ENCODE measurements at regions not wholly inside any gene's neighbourhood (a gene's known extent, or its start where the extent isn't known, plus 50 kb on each side); places are given as distances from the start of the nearest gene placed in this dataset.

GRCh38 chr1:117696561-117696960 lies 90.7 kb downstream of the TENT5C start (continued):
- TF ChIP-seq, protein P1, sequence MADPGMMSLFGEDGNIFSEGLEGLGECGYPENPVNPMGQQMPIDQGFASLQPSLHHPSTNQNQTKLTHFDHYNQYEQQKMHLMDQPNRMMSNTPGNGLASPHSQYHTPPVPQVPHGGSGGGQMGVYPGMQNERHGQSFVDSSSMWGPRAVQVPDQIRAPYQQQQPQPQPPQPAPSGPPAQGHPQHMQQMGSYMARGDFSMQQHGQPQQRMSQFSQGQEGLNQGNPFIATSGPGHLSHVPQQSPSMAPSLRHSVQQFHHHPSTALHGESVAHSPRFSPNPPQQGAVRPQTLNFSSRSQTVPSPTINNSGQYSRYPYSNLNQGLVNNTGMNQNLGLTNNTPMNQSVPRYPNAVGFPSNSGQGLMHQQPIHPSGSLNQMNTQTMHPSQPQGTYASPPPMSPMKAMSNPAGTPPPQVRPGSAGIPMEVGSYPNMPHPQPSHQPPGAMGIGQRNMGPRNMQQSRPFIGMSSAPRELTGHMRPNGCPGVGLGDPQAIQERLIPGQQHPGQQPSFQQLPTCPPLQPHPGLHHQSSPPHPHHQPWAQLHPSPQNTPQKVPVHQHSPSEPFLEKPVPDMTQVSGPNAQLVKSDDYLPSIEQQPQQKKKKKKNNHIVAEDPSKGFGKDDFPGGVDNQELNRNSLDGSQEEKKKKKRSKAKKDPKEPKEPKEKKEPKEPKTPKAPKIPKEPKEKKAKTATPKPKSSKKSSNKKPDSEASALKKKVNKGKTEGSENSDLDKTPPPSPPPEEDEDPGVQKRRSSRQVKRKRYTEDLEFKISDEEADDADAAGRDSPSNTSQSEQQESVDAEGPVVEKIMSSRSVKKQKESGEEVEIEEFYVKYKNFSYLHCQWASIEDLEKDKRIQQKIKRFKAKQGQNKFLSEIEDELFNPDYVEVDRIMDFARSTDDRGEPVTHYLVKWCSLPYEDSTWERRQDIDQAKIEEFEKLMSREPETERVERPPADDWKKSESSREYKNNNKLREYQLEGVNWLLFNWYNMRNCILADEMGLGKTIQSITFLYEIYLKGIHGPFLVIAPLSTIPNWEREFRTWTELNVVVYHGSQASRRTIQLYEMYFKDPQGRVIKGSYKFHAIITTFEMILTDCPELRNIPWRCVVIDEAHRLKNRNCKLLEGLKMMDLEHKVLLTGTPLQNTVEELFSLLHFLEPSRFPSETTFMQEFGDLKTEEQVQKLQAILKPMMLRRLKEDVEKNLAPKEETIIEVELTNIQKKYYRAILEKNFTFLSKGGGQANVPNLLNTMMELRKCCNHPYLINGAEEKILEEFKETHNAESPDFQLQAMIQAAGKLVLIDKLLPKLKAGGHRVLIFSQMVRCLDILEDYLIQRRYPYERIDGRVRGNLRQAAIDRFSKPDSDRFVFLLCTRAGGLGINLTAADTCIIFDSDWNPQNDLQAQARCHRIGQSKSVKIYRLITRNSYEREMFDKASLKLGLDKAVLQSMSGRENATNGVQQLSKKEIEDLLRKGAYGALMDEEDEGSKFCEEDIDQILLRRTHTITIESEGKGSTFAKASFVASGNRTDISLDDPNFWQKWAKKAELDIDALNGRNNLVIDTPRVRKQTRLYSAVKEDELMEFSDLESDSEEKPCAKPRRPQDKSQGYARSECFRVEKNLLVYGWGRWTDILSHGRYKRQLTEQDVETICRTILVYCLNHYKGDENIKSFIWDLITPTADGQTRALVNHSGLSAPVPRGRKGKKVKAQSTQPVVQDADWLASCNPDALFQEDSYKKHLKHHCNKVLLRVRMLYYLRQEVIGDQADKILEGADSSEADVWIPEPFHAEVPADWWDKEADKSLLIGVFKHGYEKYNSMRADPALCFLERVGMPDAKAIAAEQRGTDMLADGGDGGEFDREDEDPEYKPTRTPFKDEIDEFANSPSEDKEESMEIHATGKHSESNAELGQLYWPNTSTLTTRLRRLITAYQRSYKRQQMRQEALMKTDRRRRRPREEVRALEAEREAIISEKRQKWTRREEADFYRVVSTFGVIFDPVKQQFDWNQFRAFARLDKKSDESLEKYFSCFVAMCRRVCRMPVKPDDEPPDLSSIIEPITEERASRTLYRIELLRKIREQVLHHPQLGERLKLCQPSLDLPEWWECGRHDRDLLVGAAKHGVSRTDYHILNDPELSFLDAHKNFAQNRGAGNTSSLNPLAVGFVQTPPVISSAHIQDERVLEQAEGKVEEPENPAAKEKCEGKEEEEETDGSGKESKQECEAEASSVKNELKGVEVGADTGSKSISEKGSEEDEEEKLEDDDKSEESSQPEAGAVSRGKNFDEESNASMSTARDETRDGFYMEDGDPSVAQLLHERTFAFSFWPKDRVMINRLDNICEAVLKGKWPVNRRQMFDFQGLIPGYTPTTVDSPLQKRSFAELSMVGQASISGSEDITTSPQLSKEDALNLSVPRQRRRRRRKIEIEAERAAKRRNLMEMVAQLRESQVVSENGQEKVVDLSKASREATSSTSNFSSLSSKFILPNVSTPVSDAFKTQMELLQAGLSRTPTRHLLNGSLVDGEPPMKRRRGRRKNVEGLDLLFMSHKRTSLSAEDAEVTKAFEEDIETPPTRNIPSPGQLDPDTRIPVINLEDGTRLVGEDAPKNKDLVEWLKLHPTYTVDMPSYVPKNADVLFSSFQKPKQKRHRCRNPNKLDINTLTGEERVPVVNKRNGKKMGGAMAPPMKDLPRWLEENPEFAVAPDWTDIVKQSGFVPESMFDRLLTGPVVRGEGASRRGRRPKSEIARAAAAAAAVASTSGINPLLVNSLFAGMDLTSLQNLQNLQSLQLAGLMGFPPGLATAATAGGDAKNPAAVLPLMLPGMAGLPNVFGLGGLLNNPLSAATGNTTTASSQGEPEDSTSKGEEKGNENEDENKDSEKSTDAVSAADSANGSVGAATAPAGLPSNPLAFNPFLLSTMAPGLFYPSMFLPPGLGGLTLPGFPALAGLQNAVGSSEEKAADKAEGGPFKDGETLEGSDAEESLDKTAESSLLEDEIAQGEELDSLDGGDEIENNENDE (IDR thresholded peaks at IDR 0.05; ENCODE audit: insufficient replicate concordance, low read length), result no peak
- TF ChIP-seq ATF2 (IDR thresholded peaks at IDR 0.05; ENCODE audit: low read length), result no peak
- no peak for TF ChIP-seq BACH1 (IDR thresholded peaks at IDR 0.05; ENCODE audit: low read length)
- no peak for TF ChIP-seq GABPA (IDR thresholded peaks at IDR 0.05; ENCODE audit: borderline replicate concordance, insufficient read depth, low read length)
- no peak for TF ChIP-seq KDM4A (IDR thresholded peaks at IDR 0.05; ENCODE audit: low read depth, low read length, severe bottlenecking)
- no peak for TF ChIP-seq JUN (IDR thresholded peaks at IDR 0.05; ENCODE audit: low read depth, low read length)
- no peak for TF ChIP-seq EP300 (IDR thresholded peaks at IDR 0.05; ENCODE audit: borderline replicate concordance in 1 of 2, low read depth in 2 of 2, low read length in 2 of 2)

Data from H1 (cell line).